PC-3 (cell line): ENCODE measurements at regions not wholly inside any gene's neighbourhood (a gene's known extent, or its start where the extent isn't known, plus 50 kb on each side); places are given as distances from the start of the nearest gene placed in this dataset.

Experiments used
- ATAC-seq: fragments of 200-7000 bp; cut with Tn5 transposase; 2 replicates; pipeline ENCODE4 v1.9.1; 2020; ENCODE audit warnings: mild to moderate bottlenecking, moderate library complexity
- BruUV-seq: library from RNA; stranded (reverse); fragments of 400-500 nt; replicated peaks from 2 replicates; lab custom pipeline; 2021; lab: Mats Ljungman, UMichigan
- CTCF ChIA-PET: fragments of 300-600 bp; sonication (Branson Sonifier 250); formaldehyde crosslinking; loops from one replicate; lab custom pipeline; 2022; ENCODE audit warnings: antibody characterized with exemption; lab: Charles Lee
- POLR2A ChIA-PET: fragments of 300-600 bp; sonication (Branson Sonifier 250); formaldehyde crosslinking; loops from one replicate; lab custom pipeline; 2022; ENCODE audit warnings: antibody characterized with exemption; ENCODE audit not compliant: unreplicated experiment; lab: Charles Lee
- DNase-seq: peaks from one replicate; pipeline ENCODE4 v3.0.0-alpha.2; 2015
- H2AFZ ChIP-seq: fragments of 300-600 bp; sonication (generic); 2 replicates; pipeline ENCODE4 v1.6.0; 2016; ENCODE audit warnings: antibody characterized with exemption, low read length
- H3F3A ChIP-seq: fragments of 300-600 bp; sonication (generic); one replicate; pipeline ENCODE4 v1.6.0; 2017; ENCODE audit warnings: antibody characterized with exemption, low read length, control low read depth, mild to moderate bottlenecking; ENCODE audit not compliant: unreplicated experiment
- H3K27ac ChIP-seq: fragments of 300-600 bp; sonication (generic); 2 replicates; pipeline ENCODE4 v1.5.1; 2016; ENCODE audit warnings: mild to moderate bottlenecking, low read length
- H3K27me3 ChIP-seq: fragments of 300-600 bp; sonication (generic); 2 replicates; pipeline ENCODE4 v1.6.1; 2016; ENCODE audit warnings: low read length, mixed read lengths
- H3K36me3 ChIP-seq: fragments of 300-600 bp; sonication (generic); 2 replicates; pipeline ENCODE4 v1.6.1; 2016; ENCODE audit warnings: low read depth, mixed run types, low read length, mixed read lengths
- H3K4me1 ChIP-seq: fragments of 300-600 bp; sonication (generic); 2 replicates; pipeline ENCODE4 v1.5.1; 2016; ENCODE audit warnings: low read length; ENCODE audit not compliant: insufficient read depth
- H3K4me2 ChIP-seq: fragments of 300-600 bp; sonication (generic); 2 replicates; pipeline ENCODE4 v1.6.0; 2016; ENCODE audit warnings: low read length
- H3K4me3 ChIP-seq: fragments of 300-600 bp; sonication (generic); 2 replicates; pipeline ENCODE4 v1.5.1; 2016; ENCODE audit warnings: mild to moderate bottlenecking, low read length, mixed read lengths
- H3K79me2 ChIP-seq: fragments of 300-600 bp; sonication (generic); 2 replicates; pipeline ENCODE4 v1.6.1; 2017; ENCODE audit warnings: low read length, mixed read lengths
- H3K9ac ChIP-seq: fragments of 300-600 bp; sonication (generic); 2 replicates; pipeline ENCODE4 v1.6.0; 2016; ENCODE audit warnings: mild to moderate bottlenecking, low read length
- H3K9me2 ChIP-seq: fragments of 300-600 bp; sonication (generic); replicated peaks from 2 replicates; pipeline ENCODE4 v1.6.1; 2016; ENCODE audit warnings: mixed run types, low read length, mixed read lengths
- H3K9me3 ChIP-seq: fragments of 300-600 bp; sonication (generic); 2 replicates; pipeline ENCODE4 v1.6.1; 2016; ENCODE audit warnings: low read length, mixed read lengths
- H4K20me1 ChIP-seq: fragments of 300-600 bp; sonication (generic); 2 replicates; pipeline ENCODE4 v1.6.1; 2016; ENCODE audit warnings: low read length, mixed read lengths
- EZH2 ChIP-seq: fragments of 300-600 bp; sonication (generic); IDR thresholded peaks from one replicate; pipeline ENCODE4 v1.6.1; 2017; ENCODE audit warnings: antibody characterized with exemption, mild to moderate bottlenecking, low read length; ENCODE audit not compliant: unreplicated experiment
- EZH2phosphoT487 ChIP-seq: fragments of 300-600 bp; sonication (generic); IDR thresholded peaks from 2 replicates; pipeline ENCODE4 v1.6.1; 2018; ENCODE audit warnings: mild to moderate bottlenecking, antibody characterized with exemption, low read length, borderline replicate concordance
- intact Hi-C: fragments of 100-400 bp; cut with micrococcal nuclease; formaldehyde crosslinking; loops from 2 replicates; pipeline ENCODE4 v1.9.0; 2023
- TF ChIP-seq, protein P1 (sequence below): fragments of 300-600 bp; sonication (generic); conservative IDR thresholded peaks from 2 replicates; pipeline ENCODE4 v1.5.1; 2017; ENCODE audit warnings: antibody characterized with exemption, low read depth, mild to moderate bottlenecking, low read length

- TF ChIP-seq EZH2 = no peak
- TF ChIP-seq, protein P1, sequence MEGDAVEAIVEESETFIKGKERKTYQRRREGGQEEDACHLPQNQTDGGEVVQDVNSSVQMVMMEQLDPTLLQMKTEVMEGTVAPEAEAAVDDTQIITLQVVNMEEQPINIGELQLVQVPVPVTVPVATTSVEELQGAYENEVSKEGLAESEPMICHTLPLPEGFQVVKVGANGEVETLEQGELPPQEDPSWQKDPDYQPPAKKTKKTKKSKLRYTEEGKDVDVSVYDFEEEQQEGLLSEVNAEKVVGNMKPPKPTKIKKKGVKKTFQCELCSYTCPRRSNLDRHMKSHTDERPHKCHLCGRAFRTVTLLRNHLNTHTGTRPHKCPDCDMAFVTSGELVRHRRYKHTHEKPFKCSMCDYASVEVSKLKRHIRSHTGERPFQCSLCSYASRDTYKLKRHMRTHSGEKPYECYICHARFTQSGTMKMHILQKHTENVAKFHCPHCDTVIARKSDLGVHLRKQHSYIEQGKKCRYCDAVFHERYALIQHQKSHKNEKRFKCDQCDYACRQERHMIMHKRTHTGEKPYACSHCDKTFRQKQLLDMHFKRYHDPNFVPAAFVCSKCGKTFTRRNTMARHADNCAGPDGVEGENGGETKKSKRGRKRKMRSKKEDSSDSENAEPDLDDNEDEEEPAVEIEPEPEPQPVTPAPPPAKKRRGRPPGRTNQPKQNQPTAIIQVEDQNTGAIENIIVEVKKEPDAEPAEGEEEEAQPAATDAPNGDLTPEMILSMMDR = no peak
- no peak for TF ChIP-seq EZH2phosphoT487
- H3F3A ChIP-seq = no peaks in the 10 kb centered on the region
- BruUV-seq = no TSS peak
- H3K9me2 ChIP-seq = no peaks in the 10 kb centered on the region
- intact Hi-C loops = no loop called here
- CTCF ChIA-PET = no interaction called here
- no peak overlapping the region for H3K27ac ChIP-seq
- no peaks in the 10 kb centered on the region for H3K27me3 ChIP-seq
- no peaks in the 10 kb centered on the region for H3K9me3 ChIP-seq
- POLR2A ChIA-PET = no interaction called here
- H3K4me3 ChIP-seq = no peak overlapping the region
- H3K9ac ChIP-seq = no peak overlapping the region
- H3K4me2 ChIP-seq = no peak overlapping the region
- H3K36me3 ChIP-seq = no peaks in the 10 kb centered on the region
- no peaks in the 10 kb centered on the region for H3K4me1 ChIP-seq
- ATAC-seq = no peak
- no peak overlapping the region for H2AFZ ChIP-seq
- H3K79me2 ChIP-seq = no peaks in the 10 kb centered on the region
- H4K20me1 ChIP-seq = no peaks in the 10 kb centered on the region
- DNase-seq = no peak
Observed at GRCh38 chr5:116865651-116866050, 291.0 kb upstream of the SEMA6A start.

- H3K79me2 ChIP-seq = no peaks in the 10 kb centered on the region
- no peaks in the 10 kb centered on the region for H4K20me1 ChIP-seq
- no peaks in the 10 kb centered on the region for H3K9me2 ChIP-seq
- BruUV-seq = no TSS peak
- ChIA-PET CTCF (no interaction called here), POLR2A (no interaction called here)
- H3F3A ChIP-seq = no peaks in the 10 kb centered on the region
- H3K27ac ChIP-seq = no peak overlapping the region
- ATAC-seq = no peak
- TF ChIP-seq EZH2phosphoT487 (no peak), EZH2 (no peak)
- TF ChIP-seq, protein P1 = no peak
- H3K9me3 ChIP-seq = no peaks in the 10 kb centered on the region
- no peaks in the 10 kb centered on the region for H3K36me3 ChIP-seq
- H3K4me3 ChIP-seq = no peak overlapping the region
- H2AFZ ChIP-seq = no peak overlapping the region
- H3K9ac ChIP-seq = no peak overlapping the region
- no peaks in the 10 kb centered on the region for H3K27me3 ChIP-seq
- DNase-seq = no peak
- intact Hi-C loops = no loop called here
- H3K4me1 ChIP-seq = no peaks in the 10 kb centered on the region
- H3K4me2 ChIP-seq = no peak overlapping the region
Observed at GRCh38 chr5:116864838-116865190, 290.2 kb upstream of the SEMA6A start.

- Histone ChIP-seq H3K27ac (no peak overlapping the region), H3K9ac (no peak overlapping the region), H3F3A (no peaks in the 10 kb centered on the region), H3K4me2 (no peak overlapping the region), H3K9me2 (no peaks in the 10 kb centered on the region), H3K27me3 (no peaks in the 10 kb centered on the region), H4K20me1 (no peaks in the 10 kb centered on the region), H3K36me3 (no peaks in the 10 kb centered on the region), H2AFZ (no peak overlapping the region), H3K4me1 (no peaks in the 10 kb centered on the region), H3K79me2 (no peaks in the 10 kb centered on the region), H3K4me3 (no peak overlapping the region), H3K9me3 (no peaks in the 10 kb centered on the region)
- no TSS peak for BruUV-seq
- intact Hi-C loops = no loop called here
- CTCF ChIA-PET = no interaction called here
- ATAC-seq (no peak), DNase-seq (no peak)
- TF ChIP-seq, protein P1 = no peak
- TF ChIP-seq EZH2 (no peak), EZH2phosphoT487 (no peak)
- POLR2A ChIA-PET = no interaction called here
Observed at GRCh38 chr5:116864157-116864837, 289.7 kb upstream of the SEMA6A start.
